ENCODE measurements at regions not wholly inside any gene's neighbourhood (a gene's known extent, or its start where the extent isn't known, plus 50 kb on each side); places are given as distances from the start of the nearest gene placed in this dataset.
"Not testable (repeated sequence)": the region's sequence is repeated elsewhere in the genome, so short reads cannot be mapped to it uniquely, and the experiment has no call there.

DNA sequence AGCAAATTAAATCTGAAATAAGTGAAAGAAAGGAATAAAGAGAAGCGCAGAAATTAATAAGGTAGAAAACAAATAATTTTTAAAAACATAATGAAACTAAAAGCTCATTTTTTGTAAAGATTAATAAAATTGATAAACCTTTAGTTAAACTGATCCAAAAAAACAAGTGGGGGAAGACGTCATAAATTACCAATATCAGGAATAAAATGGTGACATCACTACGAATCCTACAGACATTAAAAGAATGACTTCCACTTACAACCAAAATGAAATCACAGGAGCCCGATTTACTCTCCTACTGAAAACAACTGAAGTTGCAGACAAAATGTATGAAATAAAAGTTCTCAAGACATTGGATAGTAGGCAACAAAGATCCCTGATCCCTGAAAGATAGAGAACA is 68.1 kb upstream of the IFFO2 start:
- DNase-seq, result no peak

GRCh38 chr1:19023787-19024186 is 67.3 kb upstream of the IFFO2 start:
- DNase-seq, result no peak

- no peak for DNase-seq
Observed at GRCh38 chr1:19021845-19022244, 65.4 kb upstream of the IFFO2 start.

- not testable (repeated sequence) for DNase-seq
Observed at GRCh38 chr1:19019288-19019687, 62.8 kb upstream of the IFFO2 start.

- DNase-seq, result no peak
Observed at GRCh38 chr1:19015476-19015875, 59.0 kb upstream of the IFFO2 start.

DNA sequence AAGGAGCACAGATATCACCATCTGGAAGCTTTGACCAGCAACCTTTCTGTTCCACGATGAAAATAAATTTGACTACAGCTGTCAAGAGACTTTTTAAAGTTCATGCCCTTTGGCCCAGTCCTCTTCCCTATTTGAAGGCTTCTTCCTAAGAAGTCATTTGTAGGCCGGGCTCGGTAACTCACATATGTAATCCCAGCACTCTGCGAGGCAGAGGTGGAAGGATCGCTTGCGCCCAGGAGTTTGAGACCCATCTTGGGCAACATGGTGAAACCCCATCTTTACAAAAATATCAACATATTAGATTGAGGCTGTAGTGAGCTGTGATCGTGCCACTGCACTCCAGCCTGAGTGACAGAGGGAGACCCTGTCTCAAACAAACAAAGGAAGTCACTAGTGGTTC is 58.3 kb upstream of the IFFO2 start:
- no peak for DNase-seq

DNA sequence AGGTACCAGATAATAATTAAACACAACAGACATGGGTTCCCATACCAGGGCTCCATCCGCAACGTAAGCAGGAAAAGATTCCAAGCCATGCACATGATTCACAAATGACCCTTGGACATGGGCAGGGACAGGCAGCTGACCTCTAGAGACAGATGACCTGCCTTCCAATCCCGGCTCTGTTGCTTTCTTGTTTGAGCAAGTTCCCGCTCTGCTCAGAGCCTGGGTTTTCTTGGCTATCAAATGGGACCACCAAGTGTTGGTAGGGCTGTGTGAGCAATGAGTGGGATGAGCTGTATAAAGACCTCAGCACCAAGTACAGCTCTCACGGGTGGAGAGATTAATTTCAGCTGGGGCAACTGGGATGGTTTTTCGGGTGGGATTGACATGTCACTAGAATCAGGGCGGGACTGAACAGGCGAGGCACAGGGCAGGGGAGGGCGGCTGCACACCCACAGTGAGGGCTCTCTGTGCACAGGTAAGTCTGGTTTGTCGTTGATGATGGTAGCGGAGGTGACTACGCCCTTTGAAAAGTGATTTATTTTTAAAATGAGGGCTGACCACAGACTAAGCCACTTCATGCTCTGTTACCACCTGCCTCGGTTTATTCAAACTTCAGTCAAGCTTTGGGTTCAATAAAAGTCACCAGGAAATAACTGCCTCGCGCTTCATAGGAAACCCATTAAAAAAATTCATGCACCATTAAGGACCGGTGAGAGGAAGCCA is 57.5 kb upstream of the IFFO2 start:
- DNase-seq, result peak; percentile 26 to 55

GRCh38 chr1:19011845-19012231 is 55.4 kb upstream of the IFFO2 start:
- no peak for DNase-seq

DNA sequence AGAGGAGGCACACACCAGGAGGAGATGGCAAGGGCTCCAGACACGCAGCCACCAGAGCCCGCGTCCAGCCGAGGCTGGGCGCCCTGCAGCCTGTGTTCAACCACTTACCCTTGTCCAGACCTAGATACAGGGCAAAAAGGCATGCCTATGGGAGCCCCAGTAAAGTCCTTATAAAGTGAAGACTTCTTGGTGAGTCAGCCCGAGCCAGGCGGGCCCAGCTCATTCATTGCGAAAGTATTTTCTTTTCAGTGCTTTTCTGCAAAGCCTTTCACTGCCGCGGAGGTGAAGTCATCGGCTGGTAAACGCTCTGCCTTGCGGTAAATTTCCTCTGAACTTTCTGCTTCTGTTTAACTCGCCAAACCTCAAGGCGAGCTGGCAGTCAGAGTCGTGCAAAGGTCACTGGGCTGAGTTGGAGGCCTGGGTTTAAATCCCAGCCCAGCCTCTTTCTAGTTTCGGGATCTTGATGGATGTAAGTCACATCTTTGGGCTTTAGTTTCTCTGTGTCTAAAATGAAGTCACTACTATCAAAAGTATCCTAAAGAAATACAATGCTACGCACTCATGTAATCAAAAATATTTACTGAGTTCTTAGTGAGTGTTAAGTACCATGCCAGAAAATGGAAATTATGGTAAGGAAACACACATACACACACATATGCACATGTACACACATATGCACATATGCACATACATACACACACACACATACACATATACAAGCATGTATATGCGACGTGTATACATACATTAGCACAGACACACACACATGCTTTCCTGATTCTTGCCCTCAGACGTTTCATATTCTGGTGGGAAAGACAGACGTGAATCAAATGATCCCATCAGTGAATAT is 54.7 kb upstream of the IFFO2 start:
- no peak for DNase-seq

DNA sequence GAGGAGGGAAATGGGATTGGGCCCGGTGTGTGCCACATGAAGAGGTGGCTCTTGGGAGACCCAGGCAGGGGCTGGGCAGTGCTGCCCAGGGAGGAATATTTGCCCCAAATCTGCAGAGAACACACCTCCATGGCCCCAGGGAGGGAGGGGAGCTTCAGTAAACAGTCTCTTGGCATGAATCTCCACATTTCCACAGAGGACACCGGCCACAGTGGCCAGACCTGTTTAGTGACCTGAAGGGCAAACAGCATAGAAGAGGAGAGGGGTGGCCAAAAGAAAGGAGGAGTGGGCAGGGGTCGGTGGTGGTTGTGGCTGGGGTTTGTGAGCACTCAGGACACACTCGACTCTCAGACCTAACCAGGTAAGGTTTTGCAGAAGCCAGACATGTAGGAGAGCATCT is 54.0 kb upstream of the IFFO2 start:
- DNase-seq, result no peak

- no peak for DNase-seq
Observed at GRCh38 chr1:19009882-19010321, 53.4 kb upstream of the IFFO2 start.

GRCh38 chr1:19009126-19009881 is 52.8 kb upstream of the IFFO2 start:
- no peak for DNase-seq

- no peak for DNase-seq
Observed at GRCh38 chr1:19007491-19008441, 51.3 kb upstream of the IFFO2 start.

GRCh38 chr1:19006837-19007271 is 50.4 kb upstream of the IFFO2 start:
- DNase-seq, result no peak
